ENCODE measurements at regions not wholly inside any gene's neighbourhood (a gene's known extent, or its start where the extent isn't known, plus 50 kb on each side); places are given as distances from the start of the nearest gene placed in this dataset.

GRCh38 chr2:75925331-75926024 lies 214.8 kb upstream of the GCFC2 start:
- Histone ChIP-seq H3K79me2 (no peaks in the 10 kb centered on the region), H3K4me3 (ENCODE audit: low read depth, low read length) (no peak overlapping the region), H3K36me3 (ENCODE audit: control insufficient read depth, insufficient read depth, low read length) (no peaks in the 10 kb centered on the region), H2AFZ (no peak overlapping the region), H3K27ac (no peak overlapping the region), H3K9me3 (ENCODE audit: control insufficient read depth, low read length) (no peaks in the 10 kb centered on the region), H3K4me2 (ENCODE audit: low read length) (no peak overlapping the region), H3K4me1 (no peaks in the 10 kb centered on the region), H3K27me3 (ENCODE audit: control insufficient read depth, insufficient read depth, low read length) (no peaks in the 10 kb centered on the region), H3K9ac (no peak overlapping the region)
- TF ChIP-seq, protein P1, sequence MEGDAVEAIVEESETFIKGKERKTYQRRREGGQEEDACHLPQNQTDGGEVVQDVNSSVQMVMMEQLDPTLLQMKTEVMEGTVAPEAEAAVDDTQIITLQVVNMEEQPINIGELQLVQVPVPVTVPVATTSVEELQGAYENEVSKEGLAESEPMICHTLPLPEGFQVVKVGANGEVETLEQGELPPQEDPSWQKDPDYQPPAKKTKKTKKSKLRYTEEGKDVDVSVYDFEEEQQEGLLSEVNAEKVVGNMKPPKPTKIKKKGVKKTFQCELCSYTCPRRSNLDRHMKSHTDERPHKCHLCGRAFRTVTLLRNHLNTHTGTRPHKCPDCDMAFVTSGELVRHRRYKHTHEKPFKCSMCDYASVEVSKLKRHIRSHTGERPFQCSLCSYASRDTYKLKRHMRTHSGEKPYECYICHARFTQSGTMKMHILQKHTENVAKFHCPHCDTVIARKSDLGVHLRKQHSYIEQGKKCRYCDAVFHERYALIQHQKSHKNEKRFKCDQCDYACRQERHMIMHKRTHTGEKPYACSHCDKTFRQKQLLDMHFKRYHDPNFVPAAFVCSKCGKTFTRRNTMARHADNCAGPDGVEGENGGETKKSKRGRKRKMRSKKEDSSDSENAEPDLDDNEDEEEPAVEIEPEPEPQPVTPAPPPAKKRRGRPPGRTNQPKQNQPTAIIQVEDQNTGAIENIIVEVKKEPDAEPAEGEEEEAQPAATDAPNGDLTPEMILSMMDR (IDR thresholded peaks at IDR 0.05), result no peak

GRCh38 chr2:75922191-75922590 lies 211.5 kb upstream of the GCFC2 start:
- H3K4me3 ChIP-seq (ENCODE audit: low read depth, low read length), result no peak overlapping the region
- no peaks in the 10 kb centered on the region for H3K4me1 ChIP-seq
- H3K36me3 ChIP-seq (ENCODE audit: control insufficient read depth, insufficient read depth, low read length), result no peaks in the 10 kb centered on the region
- no peaks in the 10 kb centered on the region for H3K79me2 ChIP-seq
- no peak overlapping the region for H3K27ac ChIP-seq
- H3K9me3 ChIP-seq (ENCODE audit: control insufficient read depth, low read length), result no peaks in the 10 kb centered on the region
- no peak overlapping the region for H3K4me2 ChIP-seq (ENCODE audit: low read length)
- H3K27me3 ChIP-seq (ENCODE audit: control insufficient read depth, insufficient read depth, low read length), result no peaks in the 10 kb centered on the region
- TF ChIP-seq, protein P1 (IDR thresholded peaks at IDR 0.05), result no peak
- no peak overlapping the region for H2AFZ ChIP-seq
- no peak overlapping the region for H3K9ac ChIP-seq

GRCh38 chr2:75920859-75921551 lies 210.3 kb upstream of the GCFC2 start:
- H3K4me2 ChIP-seq (ENCODE audit: low read length), result no peak overlapping the region
- H3K79me2 ChIP-seq, result no peaks in the 10 kb centered on the region
- H3K4me3 ChIP-seq (ENCODE audit: low read depth, low read length), result no peak overlapping the region
- no peak overlapping the region for H2AFZ ChIP-seq
- no peak overlapping the region for H3K27ac ChIP-seq
- no peaks in the 10 kb centered on the region for H3K36me3 ChIP-seq (ENCODE audit: control insufficient read depth, insufficient read depth, low read length)
- TF ChIP-seq, protein P1 (IDR thresholded peaks at IDR 0.05), result no peak
- no peak overlapping the region for H3K9ac ChIP-seq
- H3K4me1 ChIP-seq, result no peaks in the 10 kb centered on the region
- H3K9me3 ChIP-seq (ENCODE audit: control insufficient read depth, low read length), result no peaks in the 10 kb centered on the region
- no peaks in the 10 kb centered on the region for H3K27me3 ChIP-seq (ENCODE audit: control insufficient read depth, insufficient read depth, low read length)

- H3K9me3 ChIP-seq (ENCODE audit: control insufficient read depth, low read length), result no peaks in the 10 kb centered on the region
- H3K36me3 ChIP-seq (ENCODE audit: control insufficient read depth, insufficient read depth, low read length), result no peaks in the 10 kb centered on the region
- H2AFZ ChIP-seq, result no peak overlapping the region
- H3K79me2 ChIP-seq, result no peaks in the 10 kb centered on the region
- no peak overlapping the region for H3K4me2 ChIP-seq (ENCODE audit: low read length)
- H3K4me3 ChIP-seq (ENCODE audit: low read depth, low read length), result no peak overlapping the region
- no peak overlapping the region for H3K27ac ChIP-seq
- H3K4me1 ChIP-seq, result no peaks in the 10 kb centered on the region
- H3K9ac ChIP-seq, result no peak overlapping the region
- TF ChIP-seq, protein P1 (IDR thresholded peaks at IDR 0.05), result no peak
- no peaks in the 10 kb centered on the region for H3K27me3 ChIP-seq (ENCODE audit: control insufficient read depth, insufficient read depth, low read length)
Observed at GRCh38 chr2:75915851-75916634, 205.3 kb upstream of the GCFC2 start.
